ENCODE measurements at regions not wholly inside any gene's neighbourhood (a gene's known extent, or its start where the extent isn't known, plus 50 kb on each side); places are given as distances from the start of the nearest gene placed in this dataset.

- no peaks in the 10 kb centered on the region for H3K27me3 ChIP-seq (ENCODE audit: control insufficient read depth, insufficient read depth, low read length)
- no peak overlapping the region for H3K4me3 ChIP-seq (ENCODE audit: low read length)
- H3K9me3 ChIP-seq (ENCODE audit: control insufficient read depth, low read depth, low read length) = no peaks in the 10 kb centered on the region
- no peaks in the 10 kb centered on the region for H3K36me3 ChIP-seq (ENCODE audit: control insufficient read depth, low read depth, low read length)
- H3K9ac ChIP-seq (ENCODE audit: low read length) = no peak overlapping the region
- H3K4me1 ChIP-seq (ENCODE audit: control insufficient read depth, low read depth, low read length) = no peaks in the 10 kb centered on the region
- H3K27ac ChIP-seq (ENCODE audit: low read length) = no peak overlapping the region
Measured at GRCh38 chr3:80087767-80088166, 320.0 kb upstream of the ROBO1 start.

GRCh38 chr3:80086426-80086825 is 318.6 kb upstream of the ROBO1 start:
- H3K4me3 ChIP-seq (ENCODE audit: low read length) = no peak overlapping the region
- no peak overlapping the region for H3K9ac ChIP-seq (ENCODE audit: low read length)
- no peaks in the 10 kb centered on the region for H3K27me3 ChIP-seq (ENCODE audit: control insufficient read depth, insufficient read depth, low read length)
- no peaks in the 10 kb centered on the region for H3K9me3 ChIP-seq (ENCODE audit: control insufficient read depth, low read depth, low read length)
- H3K36me3 ChIP-seq (ENCODE audit: control insufficient read depth, low read depth, low read length) = no peaks in the 10 kb centered on the region
- no peaks in the 10 kb centered on the region for H3K4me1 ChIP-seq (ENCODE audit: control insufficient read depth, low read depth, low read length)
- H3K27ac ChIP-seq (ENCODE audit: low read length) = no peak overlapping the region

GRCh38 chr3:80079886-80080285 is 312.1 kb upstream of the ROBO1 start:
- no peaks in the 10 kb centered on the region for H3K9me3 ChIP-seq (ENCODE audit: control insufficient read depth, low read depth, low read length)
- H3K9ac ChIP-seq (ENCODE audit: low read length) = no peak overlapping the region
- H3K4me3 ChIP-seq (ENCODE audit: low read length) = no peak overlapping the region
- H3K36me3 ChIP-seq (ENCODE audit: control insufficient read depth, low read depth, low read length) = no peaks in the 10 kb centered on the region
- no peak overlapping the region for H3K27ac ChIP-seq (ENCODE audit: low read length)
- H3K27me3 ChIP-seq (ENCODE audit: control insufficient read depth, insufficient read depth, low read length) = no peaks in the 10 kb centered on the region
- H3K4me1 ChIP-seq (ENCODE audit: control insufficient read depth, low read depth, low read length) = peaks cover 12% of the 10 kb centered on the region

GRCh38 chr3:80068459-80068858 is 300.7 kb upstream of the ROBO1 start:
- no peaks in the 10 kb centered on the region for H3K27me3 ChIP-seq (ENCODE audit: control insufficient read depth, insufficient read depth, low read length)
- H3K4me3 ChIP-seq (ENCODE audit: low read length) = no peak overlapping the region
- no peak overlapping the region for H3K9ac ChIP-seq (ENCODE audit: low read length)
- no peaks in the 10 kb centered on the region for H3K9me3 ChIP-seq (ENCODE audit: control insufficient read depth, low read depth, low read length)
- H3K36me3 ChIP-seq (ENCODE audit: control insufficient read depth, low read depth, low read length) = no peaks in the 10 kb centered on the region
- no peak overlapping the region for H3K27ac ChIP-seq (ENCODE audit: low read length)
- H3K4me1 ChIP-seq (ENCODE audit: control insufficient read depth, low read depth, low read length) = no peaks in the 10 kb centered on the region

GRCh38 chr3:80063535-80063934 is 295.7 kb upstream of the ROBO1 start:
- no peak overlapping the region for H3K9ac ChIP-seq (ENCODE audit: low read length)
- no peak overlapping the region for H3K4me3 ChIP-seq (ENCODE audit: low read length)
- H3K9me3 ChIP-seq (ENCODE audit: control insufficient read depth, low read depth, low read length) = no peaks in the 10 kb centered on the region
- H3K27ac ChIP-seq (ENCODE audit: low read length) = no peak overlapping the region
- no peaks in the 10 kb centered on the region for H3K36me3 ChIP-seq (ENCODE audit: control insufficient read depth, low read depth, low read length)
- no peaks in the 10 kb centered on the region for H3K4me1 ChIP-seq (ENCODE audit: control insufficient read depth, low read depth, low read length)
- no peaks in the 10 kb centered on the region for H3K27me3 ChIP-seq (ENCODE audit: control insufficient read depth, insufficient read depth, low read length)

GRCh38 chr3:80060664-80061063 is 292.9 kb upstream of the ROBO1 start:
- H3K4me3 ChIP-seq (ENCODE audit: low read length) = no peak overlapping the region
- H3K9ac ChIP-seq (ENCODE audit: low read length) = no peak overlapping the region
- H3K9me3 ChIP-seq (ENCODE audit: control insufficient read depth, low read depth, low read length) = no peaks in the 10 kb centered on the region
- no peak overlapping the region for H3K27ac ChIP-seq (ENCODE audit: low read length)
- H3K27me3 ChIP-seq (ENCODE audit: control insufficient read depth, insufficient read depth, low read length) = no peaks in the 10 kb centered on the region
- no peaks in the 10 kb centered on the region for H3K36me3 ChIP-seq (ENCODE audit: control insufficient read depth, low read depth, low read length)
- no peaks in the 10 kb centered on the region for H3K4me1 ChIP-seq (ENCODE audit: control insufficient read depth, low read depth, low read length)

GRCh38 chr3:80055306-80055705 is 287.5 kb upstream of the ROBO1 start:
- Histone ChIP-seq H3K9me3 (ENCODE audit: control insufficient read depth, low read depth, low read length) (no peaks in the 10 kb centered on the region), H3K4me3 (ENCODE audit: low read length) (no peak overlapping the region), H3K27me3 (ENCODE audit: control insufficient read depth, insufficient read depth, low read length) (no peaks in the 10 kb centered on the region), H3K9ac (ENCODE audit: low read length) (no peak overlapping the region), H3K4me1 (ENCODE audit: control insufficient read depth, low read depth, low read length) (peaks cover 4% of the 10 kb centered on the region), H3K36me3 (ENCODE audit: control insufficient read depth, low read depth, low read length) (no peaks in the 10 kb centered on the region), H3K27ac (ENCODE audit: low read length) (no peak overlapping the region)

- Histone ChIP-seq H3K36me3 (ENCODE audit: control insufficient read depth, low read depth, low read length) (no peaks in the 10 kb centered on the region), H3K4me1 (ENCODE audit: control insufficient read depth, low read depth, low read length) (peaks cover 4% of the 10 kb centered on the region), H3K4me3 (ENCODE audit: low read length) (no peak overlapping the region), H3K27ac (ENCODE audit: low read length) (no peak overlapping the region), H3K9ac (ENCODE audit: low read length) (no peak overlapping the region), H3K27me3 (ENCODE audit: control insufficient read depth, insufficient read depth, low read length) (no peaks in the 10 kb centered on the region), H3K9me3 (ENCODE audit: control insufficient read depth, low read depth, low read length) (no peaks in the 10 kb centered on the region)
Measured at GRCh38 chr3:80052271-80052670, 284.5 kb upstream of the ROBO1 start.

GRCh38 chr3:80051602-80051962 is 283.8 kb upstream of the ROBO1 start:
- Histone ChIP-seq H3K36me3 (ENCODE audit: control insufficient read depth, low read depth, low read length) (no peaks in the 10 kb centered on the region), H3K9me3 (ENCODE audit: control insufficient read depth, low read depth, low read length) (no peaks in the 10 kb centered on the region), H3K4me3 (ENCODE audit: low read length) (no peak overlapping the region), H3K4me1 (ENCODE audit: control insufficient read depth, low read depth, low read length) (peaks cover 4% of the 10 kb centered on the region), H3K27me3 (ENCODE audit: control insufficient read depth, insufficient read depth, low read length) (no peaks in the 10 kb centered on the region), H3K27ac (ENCODE audit: low read length) (no peak overlapping the region), H3K9ac (ENCODE audit: low read length) (no peak overlapping the region)

GRCh38 chr3:80050826-80051601 is 283.2 kb upstream of the ROBO1 start:
- H3K27ac ChIP-seq (ENCODE audit: low read length) = no peak overlapping the region
- H3K4me3 ChIP-seq (ENCODE audit: low read length) = no peak overlapping the region
- H3K9ac ChIP-seq (ENCODE audit: low read length) = no peak overlapping the region
- no peaks in the 10 kb centered on the region for H3K36me3 ChIP-seq (ENCODE audit: control insufficient read depth, low read depth, low read length)
- no peaks in the 10 kb centered on the region for H3K27me3 ChIP-seq (ENCODE audit: control insufficient read depth, insufficient read depth, low read length)
- H3K9me3 ChIP-seq (ENCODE audit: control insufficient read depth, low read depth, low read length) = no peaks in the 10 kb centered on the region
- peaks cover 4% of the 10 kb centered on the region for H3K4me1 ChIP-seq (ENCODE audit: control insufficient read depth, low read depth, low read length)

- Histone ChIP-seq H3K27me3 (ENCODE audit: control insufficient read depth, insufficient read depth, low read length) (no peaks in the 10 kb centered on the region), H3K4me3 (ENCODE audit: low read length) (no peak overlapping the region), H3K27ac (ENCODE audit: low read length) (no peak overlapping the region), H3K9ac (ENCODE audit: low read length) (no peak overlapping the region), H3K36me3 (ENCODE audit: control insufficient read depth, low read depth, low read length) (no peaks in the 10 kb centered on the region), H3K9me3 (ENCODE audit: control insufficient read depth, low read depth, low read length) (no peaks in the 10 kb centered on the region), H3K4me1 (ENCODE audit: control insufficient read depth, low read depth, low read length) (peaks cover 7% of the 10 kb centered on the region)
Measured at GRCh38 chr3:80043226-80043625, 275.4 kb upstream of the ROBO1 start.

GRCh38 chr3:80040067-80040466 is 272.3 kb upstream of the ROBO1 start:
- Histone ChIP-seq H3K4me1 (ENCODE audit: control insufficient read depth, low read depth, low read length) (peaks cover 7% of the 10 kb centered on the region), H3K36me3 (ENCODE audit: control insufficient read depth, low read depth, low read length) (no peaks in the 10 kb centered on the region), H3K27ac (ENCODE audit: low read length) (no peak overlapping the region), H3K4me3 (ENCODE audit: low read length) (no peak overlapping the region), H3K9me3 (ENCODE audit: control insufficient read depth, low read depth, low read length) (no peaks in the 10 kb centered on the region), H3K9ac (ENCODE audit: low read length) (no peak overlapping the region), H3K27me3 (ENCODE audit: control insufficient read depth, insufficient read depth, low read length) (no peaks in the 10 kb centered on the region)

All from iPS-18a (cell line).